ENCODE measurements at regions not wholly inside any gene's neighbourhood (a gene's known extent, or its start where the extent isn't known, plus 50 kb on each side); places are given as distances from the start of the nearest gene placed in this dataset.

GRCh38 chr7:68203251-68203650, 1206.6 kb downstream of the TYW1 start:
- TF ChIP-seq CTCF (conservative IDR thresholded peaks at IDR 0.05 in 1 of 2, IDR thresholded peaks at IDR 0.05 in 1 of 2; ENCODE audit: low read depth in 1 of 2, low read length in 2 of 2) (no peak), EZH2 (IDR thresholded peaks at IDR 0.05; ENCODE audit: low read length, missing control alignments) (no peak)

Data from fibroblast of lung (primary cell).